ENCODE measurements at regions not wholly inside any gene's neighbourhood (a gene's known extent, or its start where the extent isn't known, plus 50 kb on each side); places are given as distances from the start of the nearest gene placed in this dataset.
"Not testable (repeated sequence)": the region's sequence is repeated elsewhere in the genome, so short reads cannot be mapped to it uniquely, and the experiment has no call there.

DNA sequence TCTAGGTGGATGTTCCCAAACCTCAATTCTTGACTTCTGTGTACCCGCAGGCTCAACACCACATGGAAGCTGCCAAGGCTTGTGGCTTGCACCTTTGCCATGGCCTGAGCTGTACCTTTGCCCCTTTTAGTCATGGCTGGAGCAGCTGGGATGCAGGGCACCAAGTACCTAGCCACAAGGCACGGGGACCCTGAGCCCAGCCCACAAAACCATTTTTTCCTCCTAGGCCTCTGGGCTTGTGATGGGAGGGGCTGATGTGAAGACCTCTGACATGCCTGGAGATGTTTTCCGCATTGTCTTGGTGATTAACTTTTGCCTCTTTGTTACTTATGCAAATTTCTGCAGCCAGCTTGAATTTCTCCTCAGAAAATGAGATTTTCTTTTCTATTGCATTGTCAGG, 156.7 kb downstream of the UTRN start:
- H3K4me3 ChIP-seq (ENCODE audit: low read depth in 1 of 2, low read length in 2 of 2); H3K27ac ChIP-seq (ENCODE audit: low read depth, low read length); H3K9ac ChIP-seq (ENCODE audit: low read length); H3K9me3 ChIP-seq (ENCODE audit: low read length); H3K27me3 ChIP-seq (ENCODE audit: control insufficient read depth in 1 of 2, insufficient read depth in 2 of 2, low read length in 2 of 2); H3K4me1 ChIP-seq (ENCODE audit: insufficient read depth, low read length): not testable (repeated sequence)
- peaks cover 30% of the 10 kb centered on the region for H3K36me3 ChIP-seq (ENCODE audit: insufficient read depth, low read length)

- H3K9ac ChIP-seq (ENCODE audit: low read length): no peak overlapping the region
- H3K4me3 ChIP-seq (ENCODE audit: low read depth in 1 of 2, low read length in 2 of 2): no peak overlapping the region
- peaks cover 31% of the 10 kb centered on the region for H3K36me3 ChIP-seq (ENCODE audit: insufficient read depth, low read length)
- no peak overlapping the region for H3K27ac ChIP-seq (ENCODE audit: low read depth, low read length)
- no peaks in the 10 kb centered on the region for H3K27me3 ChIP-seq (ENCODE audit: control insufficient read depth in 1 of 2, insufficient read depth in 2 of 2, low read length in 2 of 2)
- H3K4me1 ChIP-seq (ENCODE audit: insufficient read depth, low read length): no peaks in the 10 kb centered on the region
- no peaks in the 10 kb centered on the region for H3K9me3 ChIP-seq (ENCODE audit: low read length)
Observed at GRCh38 chr6:144443157-144443556, 158.0 kb downstream of the UTRN start.

- H3K9me3 ChIP-seq (ENCODE audit: low read length): no peaks in the 10 kb centered on the region
- H3K36me3 ChIP-seq (ENCODE audit: insufficient read depth, low read length): peaks cover 23% of the 10 kb centered on the region
- H3K27me3 ChIP-seq (ENCODE audit: control insufficient read depth in 1 of 2, insufficient read depth in 2 of 2, low read length in 2 of 2): no peaks in the 10 kb centered on the region
- H3K4me1 ChIP-seq (ENCODE audit: insufficient read depth, low read length): no peaks in the 10 kb centered on the region
- H3K4me3 ChIP-seq (ENCODE audit: low read depth in 1 of 2, low read length in 2 of 2): no peak overlapping the region
- H3K27ac ChIP-seq (ENCODE audit: low read depth, low read length): no peak overlapping the region
- no peak overlapping the region for H3K9ac ChIP-seq (ENCODE audit: low read length)
Observed at GRCh38 chr6:144447472-144447871, 162.3 kb downstream of the UTRN start.

- no peak overlapping the region for H3K27ac ChIP-seq (ENCODE audit: low read depth, low read length)
- no peak overlapping the region for H3K4me3 ChIP-seq (ENCODE audit: low read depth in 1 of 2, low read length in 2 of 2)
- H3K4me1 ChIP-seq (ENCODE audit: insufficient read depth, low read length): no peaks in the 10 kb centered on the region
- no peaks in the 10 kb centered on the region for H3K27me3 ChIP-seq (ENCODE audit: control insufficient read depth in 1 of 2, insufficient read depth in 2 of 2, low read length in 2 of 2)
- H3K9ac ChIP-seq (ENCODE audit: low read length): no peak overlapping the region
- H3K36me3 ChIP-seq (ENCODE audit: insufficient read depth, low read length): peaks cover 23% of the 10 kb centered on the region
- H3K9me3 ChIP-seq (ENCODE audit: low read length): no peaks in the 10 kb centered on the region
Observed at GRCh38 chr6:144449218-144449617, 164.1 kb downstream of the UTRN start.

GRCh38 chr6:144449911-144450597, 164.9 kb downstream of the UTRN start:
- Histone ChIP-seq H3K9me3 (ENCODE audit: low read length) (no peaks in the 10 kb centered on the region), H3K27ac (ENCODE audit: low read depth, low read length) (no peak overlapping the region), H3K9ac (ENCODE audit: low read length) (no peak overlapping the region), H3K4me1 (ENCODE audit: insufficient read depth, low read length) (no peaks in the 10 kb centered on the region), H3K27me3 (ENCODE audit: control insufficient read depth in 1 of 2, insufficient read depth in 2 of 2, low read length in 2 of 2) (no peaks in the 10 kb centered on the region), H3K36me3 (ENCODE audit: insufficient read depth, low read length) (peaks cover 23% of the 10 kb centered on the region), H3K4me3 (ENCODE audit: low read depth in 1 of 2, low read length in 2 of 2) (no peak overlapping the region)

GRCh38 chr6:144460327-144461095, 175.4 kb downstream of the UTRN start:
- H3K36me3 ChIP-seq (ENCODE audit: insufficient read depth, low read length): peaks cover 22% of the 10 kb centered on the region
- no peak overlapping the region for H3K27ac ChIP-seq (ENCODE audit: low read depth, low read length)
- no peaks in the 10 kb centered on the region for H3K27me3 ChIP-seq (ENCODE audit: control insufficient read depth in 1 of 2, insufficient read depth in 2 of 2, low read length in 2 of 2)
- no peak overlapping the region for H3K9ac ChIP-seq (ENCODE audit: low read length)
- H3K4me1 ChIP-seq (ENCODE audit: insufficient read depth, low read length): no peaks in the 10 kb centered on the region
- no peaks in the 10 kb centered on the region for H3K9me3 ChIP-seq (ENCODE audit: low read length)
- H3K4me3 ChIP-seq (ENCODE audit: low read depth in 1 of 2, low read length in 2 of 2): no peak overlapping the region

- Histone ChIP-seq H3K27ac (ENCODE audit: low read depth, low read length) (no peak overlapping the region), H3K4me3 (ENCODE audit: low read depth in 1 of 2, low read length in 2 of 2) (no peak overlapping the region), H3K27me3 (ENCODE audit: control insufficient read depth in 1 of 2, insufficient read depth in 2 of 2, low read length in 2 of 2) (no peaks in the 10 kb centered on the region), H3K9ac (ENCODE audit: low read length) (no peak overlapping the region), H3K36me3 (ENCODE audit: insufficient read depth, low read length) (peaks cover 22% of the 10 kb centered on the region), H3K9me3 (ENCODE audit: low read length) (no peaks in the 10 kb centered on the region), H3K4me1 (ENCODE audit: insufficient read depth, low read length) (no peaks in the 10 kb centered on the region)
Observed at GRCh38 chr6:144462058-144462457, 176.9 kb downstream of the UTRN start.

DNA sequence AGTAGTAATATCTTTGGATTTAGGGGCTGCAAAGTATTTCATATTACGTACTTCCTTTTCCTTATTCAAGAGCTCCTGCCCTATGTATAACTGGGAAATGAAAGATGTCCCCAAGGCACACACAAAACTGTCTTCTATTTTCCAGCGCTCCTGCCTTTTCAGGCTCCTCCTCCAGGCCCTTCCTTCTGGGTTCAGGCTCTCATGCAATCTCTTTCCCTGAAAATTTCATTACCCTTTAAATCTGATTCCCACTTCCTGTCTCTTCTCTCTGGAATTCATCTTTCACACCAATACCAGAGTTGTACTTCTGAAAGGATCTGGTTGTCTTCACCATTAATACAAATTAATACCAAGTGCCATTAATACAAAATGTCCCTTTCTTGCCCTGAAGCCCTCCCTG, 181.6 kb downstream of the UTRN start:
- H3K4me3 ChIP-seq (ENCODE audit: low read depth in 1 of 2, low read length in 2 of 2): no peak overlapping the region
- H3K9ac ChIP-seq (ENCODE audit: low read length): no peak overlapping the region
- no peaks in the 10 kb centered on the region for H3K27me3 ChIP-seq (ENCODE audit: control insufficient read depth in 1 of 2, insufficient read depth in 2 of 2, low read length in 2 of 2)
- H3K9me3 ChIP-seq (ENCODE audit: low read length): no peaks in the 10 kb centered on the region
- H3K4me1 ChIP-seq (ENCODE audit: insufficient read depth, low read length): no peaks in the 10 kb centered on the region
- no peak overlapping the region for H3K27ac ChIP-seq (ENCODE audit: low read depth, low read length)
- no peaks in the 10 kb centered on the region for H3K36me3 ChIP-seq (ENCODE audit: insufficient read depth, low read length)

DNA sequence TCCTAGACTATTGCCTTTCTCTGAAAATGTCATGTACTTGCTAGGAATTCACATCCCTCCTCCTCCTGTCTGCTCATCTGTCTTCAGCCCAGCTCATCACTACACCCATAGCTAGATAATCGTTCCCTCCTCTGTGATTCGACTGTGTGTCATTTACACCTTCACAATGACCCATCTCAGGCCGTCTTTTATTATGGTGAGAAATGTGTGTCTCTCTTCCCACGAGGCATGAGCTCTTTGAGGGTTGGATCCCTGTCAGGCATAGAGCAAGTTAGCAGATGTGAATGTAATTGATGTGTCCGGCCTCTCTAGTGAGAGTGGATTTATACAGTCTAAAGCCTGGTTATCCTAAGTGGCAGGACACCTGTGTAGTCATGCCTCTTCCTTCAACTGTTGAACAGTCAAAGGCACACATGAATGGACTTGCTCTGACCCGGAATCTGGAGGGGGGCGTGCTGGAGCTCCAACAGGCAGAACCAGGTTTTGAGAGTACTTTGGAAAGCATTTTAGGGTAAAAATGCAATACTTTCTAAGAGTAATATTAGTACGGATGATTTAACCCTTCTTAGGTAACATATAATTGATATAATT, 182.1 kb downstream of the UTRN start:
- Histone ChIP-seq H3K4me1 (ENCODE audit: insufficient read depth, low read length) (no peaks in the 10 kb centered on the region), H3K36me3 (ENCODE audit: insufficient read depth, low read length) (no peaks in the 10 kb centered on the region), H3K27ac (ENCODE audit: low read depth, low read length) (no peak overlapping the region), H3K4me3 (ENCODE audit: low read depth in 1 of 2, low read length in 2 of 2) (no peak overlapping the region), H3K9ac (ENCODE audit: low read length) (no peak overlapping the region), H3K9me3 (ENCODE audit: low read length) (no peaks in the 10 kb centered on the region), H3K27me3 (ENCODE audit: control insufficient read depth in 1 of 2, insufficient read depth in 2 of 2, low read length in 2 of 2) (no peaks in the 10 kb centered on the region)

GRCh38 chr6:144467921-144468320, 182.8 kb downstream of the UTRN start:
- H3K4me1 ChIP-seq (ENCODE audit: insufficient read depth, low read length): no peaks in the 10 kb centered on the region
- no peak overlapping the region for H3K9ac ChIP-seq (ENCODE audit: low read length)
- H3K36me3 ChIP-seq (ENCODE audit: insufficient read depth, low read length): no peaks in the 10 kb centered on the region
- H3K4me3 ChIP-seq (ENCODE audit: low read depth in 1 of 2, low read length in 2 of 2): no peak overlapping the region
- H3K27me3 ChIP-seq (ENCODE audit: control insufficient read depth in 1 of 2, insufficient read depth in 2 of 2, low read length in 2 of 2): no peaks in the 10 kb centered on the region
- no peak overlapping the region for H3K27ac ChIP-seq (ENCODE audit: low read depth, low read length)
- H3K9me3 ChIP-seq (ENCODE audit: low read length): no peaks in the 10 kb centered on the region

GRCh38 chr6:144468709-144469108, 183.6 kb downstream of the UTRN start:
- Histone ChIP-seq H3K4me3 (ENCODE audit: low read depth in 1 of 2, low read length in 2 of 2) (no peak overlapping the region), H3K27me3 (ENCODE audit: control insufficient read depth in 1 of 2, insufficient read depth in 2 of 2, low read length in 2 of 2) (no peaks in the 10 kb centered on the region), H3K27ac (ENCODE audit: low read depth, low read length) (no peak overlapping the region), H3K36me3 (ENCODE audit: insufficient read depth, low read length) (no peaks in the 10 kb centered on the region), H3K9ac (ENCODE audit: low read length) (no peak overlapping the region), H3K9me3 (ENCODE audit: low read length) (no peaks in the 10 kb centered on the region), H3K4me1 (ENCODE audit: insufficient read depth, low read length) (no peaks in the 10 kb centered on the region)
